Activated CD4-positive, alpha-beta T cell treated with anti-CD3 and anti-CD28 coated beads for 4 hours (primary cell): ENCODE measurements at regions not wholly inside any gene's neighbourhood (a gene's known extent, or its start where the extent isn't known, plus 50 kb on each side); places are given as distances from the start of the nearest gene placed in this dataset.
"Not testable (repeated sequence)": the region's sequence is repeated elsewhere in the genome, so short reads cannot be mapped to it uniquely, and the experiment has no call there.

ENCODE experiments used
- DNase-seq, 2 donors: peaks; one replicate each; pipeline ENCODE4 v3.0.0-alpha.2; 2020

DNA sequence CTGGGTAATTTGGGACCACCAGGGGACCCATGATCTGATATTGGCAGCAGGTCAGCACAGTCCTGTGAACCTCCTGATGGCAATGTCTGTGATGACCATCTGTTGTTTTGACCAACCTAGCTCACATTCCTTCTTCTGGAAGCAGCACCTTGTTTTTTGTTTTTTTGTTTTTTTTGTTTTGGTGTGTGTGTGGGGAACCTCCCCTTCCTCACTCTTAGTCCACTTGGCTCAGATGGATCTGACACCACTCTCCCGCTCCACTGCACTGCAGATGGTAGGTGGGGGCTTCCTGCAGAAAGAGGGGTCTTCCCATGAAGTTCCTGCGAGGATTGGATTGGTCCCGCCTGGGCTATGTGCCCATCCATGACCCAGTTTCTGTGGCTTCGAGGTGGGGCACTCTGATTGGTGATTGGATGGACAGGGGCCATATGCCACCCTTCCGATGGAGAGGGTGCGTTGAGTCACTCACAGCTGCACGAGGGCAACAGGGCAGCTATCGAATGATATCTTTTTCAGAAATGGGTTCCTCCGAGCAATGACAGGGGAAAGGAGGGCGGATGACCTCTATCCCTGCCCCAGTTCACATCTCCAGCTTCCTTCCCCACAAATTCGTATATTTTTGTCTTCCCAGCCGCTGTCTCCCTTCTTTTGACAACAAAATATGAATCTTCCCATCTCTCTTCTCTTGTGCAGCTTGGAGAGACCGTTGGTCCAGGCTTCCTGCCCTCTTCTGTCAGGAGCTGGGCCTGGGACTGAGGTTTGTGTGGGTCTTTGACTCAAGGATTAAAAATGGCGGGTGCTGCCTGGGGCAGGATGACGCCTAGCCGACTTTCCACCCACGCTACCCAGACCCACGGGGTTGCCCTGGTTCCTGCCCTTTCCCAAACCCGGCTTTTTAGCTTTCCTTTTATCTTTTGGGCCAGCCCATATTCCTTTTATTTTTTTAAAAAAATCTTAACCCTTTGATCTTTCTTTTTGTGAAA, 132.1 kb upstream of the KCNG1 start:
- no peak for DNase-seq

DNA sequence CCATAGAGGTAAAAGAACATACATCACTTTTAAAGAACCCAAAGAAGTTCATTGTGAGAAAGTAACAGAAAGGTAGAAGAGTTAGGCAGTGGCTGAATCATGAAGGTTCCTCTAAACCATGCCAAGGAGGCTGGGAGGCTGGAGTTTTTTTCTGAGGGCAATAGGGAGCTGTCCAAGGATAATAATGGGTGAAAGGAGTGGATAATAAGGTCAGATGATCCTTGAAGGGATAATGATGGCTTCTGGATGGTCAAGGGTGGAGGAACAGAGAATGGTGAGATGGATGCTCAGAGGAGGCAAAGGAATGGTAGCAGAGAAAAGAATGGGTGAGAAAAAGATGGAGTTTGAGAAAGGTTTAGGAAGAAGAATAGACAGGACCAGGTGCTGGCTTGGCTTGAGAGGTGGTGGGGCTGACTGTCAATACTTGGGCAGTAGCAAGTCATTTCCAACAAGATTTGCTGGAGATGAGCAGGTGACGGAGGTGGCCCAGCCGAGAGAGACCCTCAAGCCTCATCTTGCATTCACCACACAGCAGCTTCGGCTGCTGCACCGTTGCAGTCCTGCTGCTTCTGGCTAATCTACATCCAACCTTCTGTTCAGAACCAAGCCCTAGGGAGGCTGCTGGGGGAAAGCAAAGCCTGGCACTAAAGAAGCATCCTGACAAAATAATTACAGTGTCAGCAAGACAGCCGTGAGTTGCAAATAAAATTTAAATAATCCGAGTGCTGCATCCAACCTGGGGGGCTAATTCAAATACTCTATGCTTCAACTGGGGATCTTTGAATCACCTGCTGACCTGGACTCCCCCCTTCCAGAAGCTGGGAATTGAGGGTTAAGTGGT, 131.2 kb upstream of the KCNG1 start:
- DNase-seq = no peak

DNA sequence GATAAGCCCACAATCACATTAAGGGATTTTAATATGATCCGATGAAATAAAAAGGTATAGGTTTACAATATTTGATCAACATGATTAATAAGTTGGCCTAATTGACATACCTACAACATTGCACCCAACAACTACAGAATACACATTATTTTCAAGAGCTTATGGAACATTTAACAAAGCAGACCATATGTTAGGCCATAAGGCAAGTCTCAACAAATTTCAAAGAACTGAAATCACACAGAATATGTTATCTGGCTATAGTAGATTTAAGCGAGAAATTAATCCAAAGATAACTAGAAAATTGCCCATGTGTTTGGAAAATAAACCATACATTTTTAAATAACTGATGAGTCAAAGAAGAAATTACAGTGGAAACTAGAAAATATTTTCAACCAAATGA, 126.0 kb upstream of the KCNG1 start:
- DNase-seq = no peak

DNA sequence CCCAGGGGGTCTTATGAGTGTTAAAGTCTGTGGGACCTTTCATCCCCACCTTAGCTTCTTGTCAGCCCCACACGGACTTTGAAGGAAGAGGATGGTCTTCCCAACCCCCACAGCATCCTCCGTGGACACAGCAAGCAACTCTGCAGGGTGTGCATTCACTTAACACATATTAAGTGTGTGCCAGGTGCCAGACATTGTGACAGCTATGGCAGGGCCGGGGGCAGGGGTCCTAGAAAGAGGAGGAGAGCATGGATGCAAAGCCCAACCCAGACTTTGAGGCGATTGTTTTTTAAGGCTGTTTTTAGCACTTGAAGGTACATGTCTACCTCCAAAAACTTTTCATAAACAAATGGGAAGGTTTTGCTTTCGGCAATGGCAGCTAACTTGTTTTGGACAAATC, 121.6 kb upstream of the KCNG1 start:
- DNase-seq = no peak

DNA sequence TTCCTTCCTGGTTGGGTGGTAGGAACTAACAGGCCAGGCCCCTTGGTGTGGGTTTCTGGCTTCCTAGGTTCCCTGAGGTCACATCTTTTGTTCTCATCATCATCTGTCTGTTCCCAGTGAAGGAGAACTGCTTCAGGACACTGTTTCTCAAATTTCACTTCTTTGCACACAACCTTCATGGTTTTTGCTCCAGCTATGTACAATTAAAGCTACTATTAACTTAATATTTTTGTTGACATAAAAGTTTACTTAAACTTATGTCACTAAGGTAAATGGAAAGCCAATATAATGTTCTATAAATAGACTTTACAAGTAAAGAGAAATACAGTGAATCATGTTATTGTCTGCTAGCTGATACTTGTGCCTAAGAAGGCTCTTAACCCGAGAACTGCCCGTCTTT, 120.7 kb upstream of the KCNG1 start:
- DNase-seq = no peak

DNA sequence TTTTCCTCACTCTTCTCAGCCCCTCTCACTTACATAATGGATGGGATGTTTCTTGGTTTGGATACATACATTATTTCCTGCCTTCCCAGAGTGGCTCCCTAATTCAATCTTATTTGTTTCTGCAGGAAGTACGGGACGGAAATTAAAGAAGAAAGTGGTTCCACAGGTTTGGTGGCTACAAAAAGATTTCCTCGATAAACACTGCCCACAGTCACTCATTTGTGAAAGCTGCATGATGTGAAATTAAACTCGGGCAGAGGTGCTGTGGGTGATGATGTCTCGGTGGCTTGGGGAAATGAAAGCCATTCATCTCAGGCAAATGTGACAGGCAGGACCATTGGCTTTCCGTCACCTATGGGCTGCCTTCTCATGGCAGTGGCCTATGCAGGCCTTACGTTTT, 119.5 kb upstream of the KCNG1 start:
- no peak for DNase-seq

DNA sequence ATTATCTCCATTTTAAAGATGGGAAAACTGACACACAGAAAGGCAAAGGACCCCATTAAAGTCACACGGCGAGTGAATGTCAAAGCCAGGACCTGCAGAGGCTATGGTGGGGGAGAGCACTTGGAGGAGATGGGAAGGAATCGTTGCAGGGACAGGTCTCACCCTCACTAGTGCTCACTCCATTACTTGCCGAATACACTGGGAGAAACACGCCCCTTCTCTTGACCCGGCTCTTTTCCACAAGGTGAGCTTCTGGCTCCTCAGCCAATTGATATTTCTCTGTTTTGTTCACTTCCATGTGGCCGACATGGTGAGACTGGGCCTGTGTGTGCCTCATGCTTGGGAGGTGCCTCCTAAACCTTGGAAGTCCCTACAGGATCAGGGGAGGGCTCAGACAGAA, 117.8 kb upstream of the KCNG1 start:
- no peak for DNase-seq

DNA sequence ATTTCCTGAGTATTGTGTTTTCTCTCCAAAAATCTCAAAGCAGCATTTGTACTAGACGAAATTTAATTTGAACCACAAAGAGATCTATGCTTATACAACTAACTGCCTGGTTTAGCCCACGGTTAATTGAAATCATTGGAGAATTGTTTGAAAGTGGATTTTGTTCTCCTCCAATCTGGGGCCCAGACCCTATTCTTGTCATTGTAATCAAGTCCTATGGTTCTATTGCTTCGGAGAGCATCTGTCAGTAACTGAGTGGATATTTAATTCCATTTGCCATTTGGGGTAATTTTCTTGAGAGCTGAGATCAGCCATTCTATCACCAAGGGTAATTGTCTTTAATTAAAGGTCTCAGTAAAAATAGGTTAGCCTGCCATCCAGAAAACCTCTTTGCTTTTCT, 117.0 kb upstream of the KCNG1 start:
- DNase-seq = no peak

DNA sequence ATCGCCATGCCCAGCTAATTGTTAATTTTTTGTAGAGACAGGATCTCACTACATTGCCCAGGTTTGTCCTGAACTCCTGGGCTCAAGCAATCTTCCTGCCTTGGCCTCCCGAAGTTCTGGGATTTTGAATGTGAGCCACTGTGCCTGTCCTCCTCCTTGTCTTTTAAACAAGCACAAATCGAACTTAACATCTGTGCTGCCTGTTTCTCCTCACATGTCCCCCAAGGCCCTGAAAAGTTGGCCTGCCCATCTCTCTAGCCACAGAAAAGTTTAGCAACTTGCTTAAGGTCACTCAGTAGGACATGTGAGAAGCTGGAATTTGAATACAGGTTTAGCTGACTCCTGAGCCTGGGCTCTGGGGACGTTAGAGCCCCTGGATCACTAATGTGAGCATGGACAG, 115.7 kb upstream of the KCNG1 start:
- DNase-seq = no peak

DNA sequence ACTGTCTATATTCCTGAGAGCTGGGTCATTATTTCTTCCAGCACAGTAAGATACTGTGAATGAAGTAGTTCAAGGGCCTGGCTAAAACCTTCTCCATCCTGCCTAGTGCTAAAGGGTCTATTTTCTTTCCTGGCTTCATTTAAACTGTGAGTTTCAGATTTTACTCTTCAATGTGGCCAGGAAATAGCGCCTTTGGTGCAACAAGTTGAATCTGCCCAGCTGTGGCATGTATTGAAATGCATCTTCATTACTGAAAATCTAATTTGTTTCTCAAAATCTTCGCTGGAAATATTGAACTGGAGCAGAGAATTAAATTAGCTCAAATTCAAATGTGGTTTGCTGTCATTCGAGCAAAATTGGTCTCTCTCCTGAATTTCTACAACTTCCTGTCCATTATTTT, 114.6 kb upstream of the KCNG1 start:
- DNase-seq = no peak

DNA sequence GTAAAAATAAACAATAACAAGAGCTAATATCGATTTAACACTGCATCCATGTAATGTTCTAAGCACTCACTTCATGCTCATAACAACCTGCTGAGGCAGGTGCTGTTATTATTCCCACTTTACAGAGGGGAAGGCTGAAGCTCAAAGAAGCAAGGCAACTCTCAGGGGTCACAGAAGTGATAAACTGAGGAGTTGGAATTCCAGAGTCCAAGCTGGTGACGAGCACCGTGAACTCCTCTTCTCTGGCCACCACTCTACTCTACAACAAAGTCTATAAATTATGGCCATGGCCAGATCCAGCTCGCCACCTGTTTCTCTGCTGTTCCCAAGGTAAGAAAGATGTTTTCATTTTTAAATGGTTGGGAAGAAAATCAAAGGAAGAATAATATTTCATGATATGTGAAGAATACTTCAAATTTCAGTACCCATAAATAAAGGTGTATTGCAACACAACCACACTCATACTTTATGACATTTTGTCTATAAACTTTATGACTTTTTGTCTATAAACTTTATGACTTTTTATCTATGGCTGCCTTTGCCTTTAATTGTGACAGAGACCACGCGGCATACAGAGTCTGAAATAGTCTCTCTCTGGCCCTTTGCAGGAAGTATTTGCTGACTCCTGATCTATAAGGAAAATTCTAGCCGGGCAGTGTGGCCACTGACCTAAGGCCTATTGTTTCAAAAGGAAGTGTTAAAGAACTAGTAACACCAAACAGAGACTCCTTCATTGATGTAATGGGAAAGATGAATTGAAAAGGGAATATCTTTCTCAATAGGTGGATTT, 113.2 kb upstream of the KCNG1 start:
- DNase-seq = no peak

DNA sequence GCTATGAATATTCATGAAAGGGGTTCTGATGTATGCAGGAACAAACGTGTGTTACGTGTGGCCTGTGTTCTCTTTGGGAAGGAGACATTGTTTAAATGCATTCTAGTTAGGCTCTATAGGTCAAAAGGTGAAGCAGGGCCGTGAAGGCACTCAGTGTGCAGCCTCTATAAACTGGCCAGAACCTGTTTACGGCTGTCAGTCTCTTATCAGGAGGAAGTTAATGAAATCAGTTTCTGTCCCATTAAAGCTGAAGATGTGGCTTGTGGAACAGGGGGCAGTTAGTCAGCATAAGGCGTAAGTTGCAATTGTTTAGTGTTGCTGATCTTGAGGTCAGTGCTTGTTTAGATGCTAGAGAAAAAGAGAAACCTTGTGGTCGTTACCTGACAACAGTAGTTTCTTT, 111.5 kb upstream of the KCNG1 start:
- DNase-seq = no peak

DNA sequence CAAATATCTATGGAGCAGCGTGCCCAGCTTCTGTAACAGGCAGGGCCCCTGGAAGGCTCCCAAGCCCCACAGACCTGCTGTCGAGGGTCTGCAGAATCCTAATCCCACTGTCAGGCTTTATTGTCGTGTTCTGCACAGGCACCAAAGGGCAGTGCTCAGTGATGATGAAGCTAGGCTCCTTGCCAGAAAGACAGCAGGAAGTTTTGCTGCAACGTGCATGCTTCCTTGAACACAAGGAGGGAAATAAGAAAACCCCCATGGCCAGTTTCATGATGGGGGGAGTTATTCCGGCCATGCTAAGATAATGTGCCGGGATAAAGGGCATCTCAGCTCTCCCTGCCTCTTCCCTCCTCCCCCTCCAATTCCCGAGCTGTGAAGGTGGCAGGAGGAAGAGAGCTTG, 109.4 kb upstream of the KCNG1 start:
- no peak for DNase-seq

DNA sequence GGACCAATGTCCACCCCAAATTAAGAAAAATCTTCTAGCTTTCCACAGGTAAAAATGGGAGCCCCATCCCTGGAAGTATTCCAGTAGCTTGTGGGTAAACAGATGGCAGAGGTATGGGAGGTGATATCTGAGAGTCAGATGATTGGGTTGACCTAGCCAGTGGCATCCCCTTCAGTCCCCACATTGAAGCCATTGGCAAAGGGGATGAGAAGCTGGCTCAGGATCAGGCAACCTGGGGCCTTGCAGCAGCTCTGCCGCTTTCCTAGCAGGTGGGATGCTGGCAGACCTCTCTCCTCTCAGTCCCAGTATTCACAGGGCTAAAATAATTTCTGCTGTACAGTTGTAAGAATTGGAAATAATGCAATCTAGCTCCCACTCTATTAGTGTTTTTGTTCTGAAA, 108.9 kb upstream of the KCNG1 start:
- DNase-seq = no peak

DNA sequence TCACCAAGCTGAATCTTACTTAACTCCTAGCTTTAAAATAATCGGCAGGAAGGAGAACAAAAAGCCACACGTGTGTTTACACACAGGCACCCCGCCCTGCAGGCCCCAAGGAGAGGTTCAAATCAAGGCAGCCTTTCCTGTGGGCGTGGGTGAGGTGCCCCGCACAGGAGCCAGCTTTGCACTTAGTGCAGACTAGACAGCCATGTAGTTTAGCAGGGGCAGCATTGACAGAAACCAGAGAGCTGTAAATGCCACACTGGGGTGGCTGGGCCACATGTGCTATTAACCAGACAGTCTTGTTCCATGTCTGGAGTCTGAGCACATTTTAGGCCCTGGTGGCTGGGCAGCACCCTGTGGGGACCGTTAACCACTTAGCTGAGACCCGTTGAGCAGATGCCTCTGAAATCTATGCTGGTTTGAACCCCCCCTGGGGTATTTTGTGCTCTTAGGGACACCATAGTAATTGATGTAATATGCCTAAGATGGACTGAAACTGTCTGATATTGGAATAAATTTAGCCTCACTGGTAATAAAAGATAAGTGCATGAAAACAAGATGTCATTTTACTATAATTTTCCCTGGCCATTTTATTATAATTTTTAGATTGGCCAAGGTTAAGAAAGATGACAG, 106.4 kb upstream of the KCNG1 start:
- DNase-seq = no peak

DNA sequence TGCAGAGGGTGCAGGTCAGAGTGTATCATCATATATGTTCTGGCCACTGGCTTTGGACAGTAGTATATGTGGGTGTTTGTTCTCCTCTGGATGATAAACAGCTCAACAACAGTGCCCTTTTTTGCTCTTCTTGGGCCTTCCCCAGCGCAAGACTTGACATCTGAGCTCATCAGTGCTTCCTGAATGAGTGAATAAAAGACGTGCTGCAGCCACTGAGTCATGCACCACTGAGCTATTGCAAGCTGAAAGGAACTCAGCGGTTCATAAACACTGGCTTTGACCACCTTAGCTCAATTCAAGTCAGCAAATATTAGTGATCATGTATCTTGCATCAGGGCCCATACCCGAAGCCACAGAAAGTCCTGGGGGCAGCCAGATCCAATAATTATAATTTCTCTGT, 105.3 kb upstream of the KCNG1 start:
- no peak for DNase-seq

DNA sequence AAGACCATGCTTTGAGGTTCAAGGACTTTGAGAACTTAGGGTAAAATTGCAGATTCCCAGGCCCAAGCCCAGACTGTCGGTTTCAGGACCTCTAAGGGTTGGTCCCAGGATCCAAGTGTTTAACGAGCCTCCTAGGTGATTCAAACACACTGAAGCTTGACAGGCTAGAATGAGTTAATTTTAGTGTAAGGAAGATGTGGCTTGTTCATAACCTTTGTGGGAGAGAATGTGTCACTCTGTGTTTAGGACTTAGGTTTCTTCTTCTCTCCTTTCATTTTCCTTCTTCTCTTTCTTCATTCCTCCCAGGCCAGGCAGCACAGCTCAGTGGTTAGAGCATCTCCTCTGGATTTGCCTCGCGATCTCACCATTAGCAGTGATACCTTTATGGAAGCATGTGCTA, 104.8 kb upstream of the KCNG1 start:
- DNase-seq = no peak

DNA sequence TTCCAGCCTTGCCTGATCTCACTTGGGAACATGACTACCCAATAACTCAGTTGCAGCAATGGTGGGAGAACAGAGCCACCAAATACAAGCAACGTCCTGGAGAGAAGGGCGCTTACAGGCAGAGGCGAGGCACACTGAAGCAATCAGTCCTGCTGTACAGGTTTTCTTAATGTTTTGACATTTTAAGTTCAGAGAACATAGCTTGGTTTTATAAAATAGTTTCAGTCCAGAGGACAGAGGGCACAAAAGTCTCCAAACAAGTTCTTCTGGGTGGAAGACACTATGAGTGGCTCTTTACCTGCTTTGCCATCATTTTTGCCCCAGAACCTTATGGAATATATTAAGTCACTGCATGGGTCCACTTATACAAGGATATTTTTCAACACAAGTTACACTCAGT, 103.4 kb upstream of the KCNG1 start:
- DNase-seq = no peak

DNA sequence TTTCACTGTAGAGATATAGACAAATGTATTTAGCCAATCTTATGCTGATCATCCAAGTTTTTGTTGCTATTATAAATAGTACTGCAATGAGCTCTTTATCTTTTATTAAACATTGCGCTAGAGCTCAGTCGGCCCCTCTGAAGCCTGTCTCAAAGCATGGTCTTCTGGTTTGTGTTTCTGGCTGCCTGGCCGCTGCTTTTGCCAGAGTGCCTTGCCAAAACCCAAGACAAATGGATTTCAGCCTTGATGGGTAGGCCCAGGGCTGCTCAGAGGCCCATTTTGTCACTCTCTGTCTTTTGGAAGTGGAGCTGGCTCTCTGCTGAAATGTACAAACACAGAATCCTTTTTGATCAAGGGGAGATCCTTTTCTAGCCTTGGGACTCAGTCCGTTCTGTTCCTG, 102.9 kb upstream of the KCNG1 start:
- no peak for DNase-seq

DNA sequence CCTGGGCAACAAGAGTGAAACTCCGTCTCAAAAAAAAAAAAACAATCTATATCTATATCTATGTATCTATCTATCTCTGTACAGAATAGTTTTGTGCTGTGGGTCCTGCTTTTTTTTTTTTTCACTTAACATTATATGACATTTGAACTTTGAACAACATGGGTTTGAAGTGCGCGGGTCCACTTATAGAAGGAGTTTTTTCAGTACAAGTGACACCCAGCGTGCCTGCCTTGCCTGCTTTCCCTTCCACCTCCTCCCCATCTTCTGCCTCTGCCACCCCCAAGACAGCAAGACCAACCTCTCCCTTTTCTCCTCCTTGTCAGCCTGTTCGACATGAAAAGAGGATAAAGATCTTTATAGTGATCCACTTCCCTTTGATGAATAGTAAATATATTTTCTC, 102.2 kb upstream of the KCNG1 start:
- DNase-seq = no peak

DNA sequence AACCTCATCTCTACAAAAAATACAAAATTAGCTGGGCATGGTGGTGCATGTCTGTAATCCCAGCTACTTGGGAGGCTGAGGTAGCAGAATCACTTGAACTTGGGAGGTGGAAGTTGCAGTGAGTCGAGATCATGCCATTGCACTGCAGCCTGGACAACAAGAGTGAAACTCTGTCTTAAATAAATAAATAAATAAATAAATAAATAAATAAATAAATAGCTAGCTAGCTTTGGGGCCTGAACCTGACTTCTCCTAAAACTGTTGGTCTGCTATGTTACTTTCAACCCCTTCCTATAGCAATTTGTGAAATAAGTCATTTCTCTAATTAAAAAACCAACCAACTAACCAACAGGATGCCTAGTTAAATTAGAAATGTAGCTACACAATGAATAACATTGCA, 101.0 kb upstream of the KCNG1 start:
- DNase-seq = not testable (repeated sequence)

DNA sequence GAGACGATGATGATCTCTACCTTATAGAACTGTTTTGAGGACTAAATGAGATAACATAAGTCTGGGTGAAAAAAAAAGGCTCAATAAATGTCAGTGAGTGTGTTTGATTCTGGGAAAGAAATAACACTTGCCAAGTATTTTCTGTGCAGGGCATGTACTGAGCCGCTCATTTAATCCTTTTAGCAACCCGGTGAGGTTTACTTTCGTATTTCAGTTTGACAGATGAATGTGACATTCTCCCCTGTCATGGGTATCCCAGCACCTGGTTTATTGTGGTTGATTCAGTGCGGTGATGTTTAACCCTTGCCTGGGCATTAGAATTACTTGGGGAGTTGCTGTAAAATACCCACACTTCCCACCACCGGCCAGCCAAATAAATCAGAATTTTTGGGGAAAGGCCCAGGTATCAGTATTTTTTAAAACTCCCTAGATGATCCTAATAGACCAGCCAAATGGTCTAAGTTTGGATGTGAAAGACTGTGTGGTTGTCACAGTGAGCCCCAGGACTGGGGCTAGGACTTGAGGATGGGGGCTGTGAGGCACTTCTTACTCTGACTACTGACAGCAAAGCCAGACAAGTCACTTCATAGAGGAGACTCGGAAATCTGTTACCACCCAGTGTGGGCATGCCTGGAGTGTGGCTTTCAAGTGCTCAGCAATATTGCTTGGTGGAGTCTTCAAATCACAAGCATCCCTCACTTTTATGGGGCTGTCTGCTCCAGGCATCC, 100.2 kb upstream of the KCNG1 start:
- no peak for DNase-seq
